GM12878 (cell line): ENCODE measurements at regions not wholly inside any gene's neighbourhood (a gene's known extent, or its start where the extent isn't known, plus 50 kb on each side); places are given as distances from the start of the nearest gene placed in this dataset.

Experiments
- BACH1 ChIP-seq: fragments of 450-650 bp; IDR thresholded peaks from 2 replicates; pipeline ENCODE4 v1.6.1; 2017; ENCODE audit warnings: mild to moderate bottlenecking, borderline replicate concordance
- CHD2 ChIP-seq: IDR thresholded peaks from 2 replicates; pipeline ENCODE4 v1.6.1; 2011; ENCODE audit warnings: low read depth, low read length, improper control_type of control experiment, borderline replicate concordance
- EZH2 ChIP-seq: IDR thresholded peaks from 2 replicates; pipeline ENCODE4 v1.6.1; 2012; ENCODE audit warnings: low read depth, mild to moderate bottlenecking, control low read depth, inconsistent platforms, low read length, borderline replicate concordance; ENCODE audit not compliant: control insufficient read depth
- HCFC1 ChIP-seq: fragments of 150-350 bp; IDR thresholded peaks from 2 replicates; pipeline ENCODE4 v1.6.1; 2014; ENCODE audit warnings: low read length
- MAX ChIP-seq: IDR thresholded peaks from 2 replicates; pipeline ENCODE4 v1.6.1; 2012; ENCODE audit warnings: low read depth, low read length, improper control_type of control experiment
- SUZ12 ChIP-seq: fragments of 200-600 bp; sonication (generic); IDR thresholded peaks from one replicate; pipeline ENCODE4 v1.6.1; 2018; ENCODE audit warnings: antibody characterized with exemption, mild to moderate bottlenecking; ENCODE audit not compliant: unreplicated experiment
- YY1 ChIP-seq: IDR thresholded peaks from 2 replicates; pipeline ENCODE4 v1.6.1; 2011; ENCODE audit warnings: low read depth, mild to moderate bottlenecking, low read length
- TF ChIP-seq, protein P1 (sequence below), 3 experiments: IDR thresholded peaks in 2 of 3; conservative IDR thresholded peaks in 1 of 3; 2 replicates each; pipeline ENCODE4 v1.5.1; 2011; ENCODE audit warnings: low read depth in 3 of 3, low read length in 3 of 3, mild to moderate bottlenecking in 3 of 3, control low read depth in 2 of 3, moderate library complexity in 2 of 3, inconsistent platforms in 1 of 3, mixed read lengths in 1 of 3; ENCODE audit not compliant: control insufficient read depth in 2 of 3, insufficient read depth in 1 of 3; ENCODE audit errors: extremely low read depth in 1 of 3

- TF ChIP-seq, protein P1, sequence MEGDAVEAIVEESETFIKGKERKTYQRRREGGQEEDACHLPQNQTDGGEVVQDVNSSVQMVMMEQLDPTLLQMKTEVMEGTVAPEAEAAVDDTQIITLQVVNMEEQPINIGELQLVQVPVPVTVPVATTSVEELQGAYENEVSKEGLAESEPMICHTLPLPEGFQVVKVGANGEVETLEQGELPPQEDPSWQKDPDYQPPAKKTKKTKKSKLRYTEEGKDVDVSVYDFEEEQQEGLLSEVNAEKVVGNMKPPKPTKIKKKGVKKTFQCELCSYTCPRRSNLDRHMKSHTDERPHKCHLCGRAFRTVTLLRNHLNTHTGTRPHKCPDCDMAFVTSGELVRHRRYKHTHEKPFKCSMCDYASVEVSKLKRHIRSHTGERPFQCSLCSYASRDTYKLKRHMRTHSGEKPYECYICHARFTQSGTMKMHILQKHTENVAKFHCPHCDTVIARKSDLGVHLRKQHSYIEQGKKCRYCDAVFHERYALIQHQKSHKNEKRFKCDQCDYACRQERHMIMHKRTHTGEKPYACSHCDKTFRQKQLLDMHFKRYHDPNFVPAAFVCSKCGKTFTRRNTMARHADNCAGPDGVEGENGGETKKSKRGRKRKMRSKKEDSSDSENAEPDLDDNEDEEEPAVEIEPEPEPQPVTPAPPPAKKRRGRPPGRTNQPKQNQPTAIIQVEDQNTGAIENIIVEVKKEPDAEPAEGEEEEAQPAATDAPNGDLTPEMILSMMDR (IDR thresholded peaks at IDR 0.05 in 2 of 3, conservative IDR thresholded peaks at IDR 0.05 in 1 of 3; ENCODE audit: control insufficient read depth in 2 of 3, extremely low read depth in 1 of 3, insufficient read depth in 1 of 3, low read depth in 3 of 3, low read length in 3 of 3), result no peak
- no peak for TF ChIP-seq MAX
- no peak for TF ChIP-seq YY1
- no peak for TF ChIP-seq HCFC1
- no peak for TF ChIP-seq BACH1
- no peak for TF ChIP-seq SUZ12
- TF ChIP-seq CHD2, result no peak
- no peak for TF ChIP-seq EZH2
These were observed 344.2 kb upstream of the SLC30A5 start for GRCh38 chr5:68749631-68750030.
